ENCODE measurements at regions not wholly inside any gene's neighbourhood (a gene's known extent, or its start where the extent isn't known, plus 50 kb on each side); places are given as distances from the start of the nearest gene placed in this dataset.

- no peaks in the 10 kb centered on the region; a peak in 1 of 4 replicates for H3K9me3 ChIP-seq (ENCODE audit: insufficient read depth in 2 of 2, low read depth in 1 of 2, low read length in 1 of 2)
- no peaks in the 10 kb centered on the region for H3K27me3 ChIP-seq (replicated peaks in 1 of 4; ENCODE audit: control insufficient read depth in 3 of 4, extremely low read depth in 1 of 4, insufficient read depth in 3 of 4, low read length in 3 of 4)
- no peak overlapping the region for H2AK5ac ChIP-seq (ENCODE audit: low read depth, low read length)
- no peak overlapping the region for H2BK120ac ChIP-seq (replicated peaks; ENCODE audit: low read depth, low read length)
- no peaks in the 10 kb centered on the region; the same call in 1 of the 2 replicates for H3K23me2 ChIP-seq (ENCODE audit: low read depth, low read length)
- no peak for TF ChIP-seq KDM5A (IDR thresholded peaks at IDR 0.05; ENCODE audit: low read length)
- TF ChIP-seq PHF8 (conservative IDR thresholded peaks at IDR 0.05; ENCODE audit: low read depth, low read length): no peak
- no peak for TF ChIP-seq POLR2A (IDR thresholded peaks at IDR 0.05; ENCODE audit: control extremely low read depth in 1 of 2, low read depth in 2 of 2, low read length in 2 of 2)
- no peak for TF ChIP-seq SIN3A (conservative IDR thresholded peaks at IDR 0.05 in 1 of 2, IDR thresholded peaks at IDR 0.05 in 1 of 2; ENCODE audit: low read depth in 1 of 2, low read length in 2 of 2)
- no peak for TF ChIP-seq EZH2 (IDR thresholded peaks at IDR 0.05; ENCODE audit: low read depth, low read length, severe bottlenecking)
- no peak for TF ChIP-seq ZNF274 (IDR thresholded peaks at IDR 0.05; ENCODE audit: borderline replicate concordance, extremely low read depth, low read length)
- TF ChIP-seq TAF1 (IDR thresholded peaks at IDR 0.05; ENCODE audit: low read depth, low read length): no peak
- no peak for TF ChIP-seq JUND (IDR thresholded peaks at IDR 0.05; ENCODE audit: low read length)
- TF ChIP-seq SUZ12 (IDR thresholded peaks at IDR 0.05; ENCODE audit: low read length): no peak
- TF ChIP-seq CBX8 (IDR thresholded peaks at IDR 0.05; ENCODE audit: borderline replicate concordance, low read depth, low read length): no peak
- no peak for TF ChIP-seq SP1 (IDR thresholded peaks at IDR 0.05; ENCODE audit: low read depth, low read length)
- no peak for TF ChIP-seq KDM4A (IDR thresholded peaks at IDR 0.05; ENCODE audit: low read depth, low read length, severe bottlenecking)
- TF ChIP-seq RXRA (IDR thresholded peaks at IDR 0.05; ENCODE audit: insufficient read depth, low read depth, low read length): no peak
- H3K4me2 ChIP-seq (ENCODE audit: insufficient read depth in 1 of 2, low read depth in 2 of 2, low read length in 2 of 2): no peak overlapping the region
- no peak overlapping the region for H3K9ac ChIP-seq (replicated peaks in 1 of 4; ENCODE audit: extremely low read depth in 1 of 4, low read depth in 3 of 4, low read length in 3 of 4)
- H3K56ac ChIP-seq (replicated peaks; ENCODE audit: insufficient read length, low read depth, low read length): no peak overlapping the region
- DNase-seq (ENCODE audit: low read depth in 1 of 2, low spot score in 2 of 2): no peak
- H4K5ac ChIP-seq (ENCODE audit: insufficient read length, low read depth, low read length): no peak overlapping the region
- no peaks in the 10 kb centered on the region for H4K20me1 ChIP-seq (replicated peaks in 1 of 2; ENCODE audit: control insufficient read depth in 1 of 2, insufficient read depth in 2 of 2, low read length in 2 of 2)
- no peaks in the 10 kb centered on the region for H3K36me3 ChIP-seq (ENCODE audit: control insufficient read depth in 2 of 4, insufficient read depth in 4 of 4, low read length in 3 of 4)
- no peak overlapping the region for H3K23ac ChIP-seq (ENCODE audit: insufficient read length)
- no peak overlapping the region for H2BK12ac ChIP-seq (ENCODE audit: low read depth, low read length)
- peaks cover 0 to 18% of the 10 kb centered on the region in 2 experiments; a peak in 2 of 4 replicates for H3K79me2 ChIP-seq (ENCODE audit: control insufficient read depth in 1 of 2, insufficient read depth in 2 of 2, low read length in 2 of 2)
- H4K91ac ChIP-seq (replicated peaks; ENCODE audit: insufficient read length, low read length): no peak overlapping the region
- CTCF ChIA-PET (ENCODE audit: partially characterized antibody): no interaction called here
- H2BK5ac ChIP-seq (ENCODE audit: low read depth, low read length): no peak overlapping the region
- H3K27ac ChIP-seq (ENCODE audit: low read depth, low read length): no peak overlapping the region
- no peak overlapping the region for H3K4ac ChIP-seq (replicated peaks; ENCODE audit: insufficient read length, low read depth, low read length)
- H3K14ac ChIP-seq (ENCODE audit: insufficient read length): no peak overlapping the region
- H3K4me1 ChIP-seq (replicated peaks in 1 of 4; ENCODE audit: control insufficient read depth in 3 of 4, insufficient read depth in 4 of 4, low read length in 3 of 4): no peaks in the 10 kb centered on the region
- H3K4me3 ChIP-seq (ENCODE audit: extremely low read depth in 1 of 4, insufficient read depth in 2 of 4, low read depth in 3 of 4, low read length in 4 of 4): no peak overlapping the region
- no peak overlapping the region for H4K8ac ChIP-seq (ENCODE audit: extremely low read depth, insufficient read depth, low read length)
- no peak for FAIRE-seq
- POLR2A ChIA-PET (ENCODE audit: partially characterized antibody): no interaction called here
- H3K18ac ChIP-seq (ENCODE audit: extremely low read depth, low read length): no peak overlapping the region
- H2BK20ac ChIP-seq (ENCODE audit: low read length): no peak overlapping the region
- no peak overlapping the region for H2AFZ ChIP-seq (ENCODE audit: low read length)
- no peaks in the 10 kb centered on the region for H3K79me1 ChIP-seq (ENCODE audit: low read depth, low read length)
- no peak overlapping the region for H2BK15ac ChIP-seq (ENCODE audit: low read length)
Observed at GRCh38 chr15:29563112-29563511, 259.2 kb downstream of the TJP1 start.

All from H1 (cell line).